ENCODE measurements at regions not wholly inside any gene's neighbourhood (a gene's known extent, or its start where the extent isn't known, plus 50 kb on each side); places are given as distances from the start of the nearest gene placed in this dataset.

DNA sequence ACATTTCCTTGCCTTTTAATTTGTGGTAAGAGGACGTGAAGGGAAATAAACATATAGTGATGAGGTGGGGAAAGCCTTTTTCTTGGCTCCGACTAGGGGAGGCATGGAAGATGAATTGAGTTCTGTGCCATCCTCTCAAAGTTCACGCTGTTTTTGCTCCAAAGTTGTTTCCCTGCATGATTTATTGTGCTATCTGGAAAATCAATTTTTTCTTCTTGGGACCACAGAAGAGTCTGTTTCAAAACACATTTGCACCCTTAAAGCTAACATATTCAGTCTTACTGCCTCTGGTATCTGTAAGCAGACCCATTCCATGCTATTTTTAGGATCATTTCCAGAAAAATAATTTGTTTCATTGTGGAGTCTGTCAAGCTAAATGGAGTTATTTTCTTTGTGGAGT lies 57.6 kb upstream of the KCNG1 start:
- TF ChIP-seq, protein P1, sequence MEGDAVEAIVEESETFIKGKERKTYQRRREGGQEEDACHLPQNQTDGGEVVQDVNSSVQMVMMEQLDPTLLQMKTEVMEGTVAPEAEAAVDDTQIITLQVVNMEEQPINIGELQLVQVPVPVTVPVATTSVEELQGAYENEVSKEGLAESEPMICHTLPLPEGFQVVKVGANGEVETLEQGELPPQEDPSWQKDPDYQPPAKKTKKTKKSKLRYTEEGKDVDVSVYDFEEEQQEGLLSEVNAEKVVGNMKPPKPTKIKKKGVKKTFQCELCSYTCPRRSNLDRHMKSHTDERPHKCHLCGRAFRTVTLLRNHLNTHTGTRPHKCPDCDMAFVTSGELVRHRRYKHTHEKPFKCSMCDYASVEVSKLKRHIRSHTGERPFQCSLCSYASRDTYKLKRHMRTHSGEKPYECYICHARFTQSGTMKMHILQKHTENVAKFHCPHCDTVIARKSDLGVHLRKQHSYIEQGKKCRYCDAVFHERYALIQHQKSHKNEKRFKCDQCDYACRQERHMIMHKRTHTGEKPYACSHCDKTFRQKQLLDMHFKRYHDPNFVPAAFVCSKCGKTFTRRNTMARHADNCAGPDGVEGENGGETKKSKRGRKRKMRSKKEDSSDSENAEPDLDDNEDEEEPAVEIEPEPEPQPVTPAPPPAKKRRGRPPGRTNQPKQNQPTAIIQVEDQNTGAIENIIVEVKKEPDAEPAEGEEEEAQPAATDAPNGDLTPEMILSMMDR (conservative IDR thresholded peaks at IDR 0.05; ENCODE audit: low read depth, low read length): no peak
- no peak for TF ChIP-seq EZH2phosphoT487 (IDR thresholded peaks at IDR 0.05; ENCODE audit: borderline replicate concordance, low read length)

Measured in PC-3 (cell line).